PFSK-1 (cell line): ENCODE measurements at regions not wholly inside any gene's neighbourhood (a gene's known extent, or its start where the extent isn't known, plus 50 kb on each side); places are given as distances from the start of the nearest gene placed in this dataset.

Experiments used
- FOXP2 ChIP-seq: optimal IDR thresholded peaks from 2 replicates; pipeline ENCODE3; 2011; ENCODE audit warnings: borderline replicate concordance, control low read depth, inconsistent platforms; ENCODE audit not compliant: insufficient read depth; ENCODE audit errors: extremely low read length, extremely low read depth
- POLR2AphosphoS5 ChIP-seq: IDR thresholded peaks from 2 replicates; pipeline ENCODE4 v1.6.1; 2012; ENCODE audit warnings: low read depth, mild to moderate bottlenecking, control low read depth, low read length, moderate library complexity
- REST ChIP-seq, 2 experiments: IDR thresholded peaks; 2 replicates each; pipeline versions ENCODE4 v1.6.1 to v1.8.0; 2011 to 2012; ENCODE audit warnings: low read depth in 2 of 2, low read length in 2 of 2, control low read depth in 1 of 2, inconsistent platforms in 1 of 2, mild to moderate bottlenecking in 1 of 2, moderate library complexity in 1 of 2; ENCODE audit not compliant: insufficient read depth in 1 of 2
- SIN3A ChIP-seq: IDR thresholded peaks from 2 replicates; pipeline ENCODE4 v1.6.1; 2012; ENCODE audit warnings: mild to moderate bottlenecking, low read length, moderate library complexity, borderline replicate concordance; ENCODE audit not compliant: insufficient read depth
- TAF1 ChIP-seq: IDR thresholded peaks from 2 replicates; pipeline ENCODE4 v1.6.1; 2012; ENCODE audit warnings: low read length, control low read depth, borderline replicate concordance; ENCODE audit not compliant: insufficient read depth

- TF ChIP-seq SIN3A = no peak
- TF ChIP-seq POLR2AphosphoS5 = no peak
Measured at GRCh38 chr5:25334350-25334749, 689.6 kb upstream of the CDH10 start.

- TF ChIP-seq FOXP2 = no peak
- no peak for TF ChIP-seq REST (IDR thresholded peaks at IDR 0.05; ENCODE audit: insufficient read depth in 1 of 2, low read depth in 2 of 2, low read length in 2 of 2)
- TF ChIP-seq TAF1 = no peak
Measured at GRCh38 chr5:25330721-25331120, 685.9 kb upstream of the CDH10 start.

- TF ChIP-seq FOXP2 = no peak
Measured at GRCh38 chr5:25327172-25327571, 682.4 kb upstream of the CDH10 start.

- TF ChIP-seq TAF1 (no peak), POLR2AphosphoS5 (no peak), REST (IDR thresholded peaks at IDR 0.05; ENCODE audit: insufficient read depth in 1 of 2, low read depth in 2 of 2, low read length in 2 of 2) (no peak), SIN3A (no peak), FOXP2 (no peak)
Measured at GRCh38 chr5:25301836-25302235, 657.1 kb upstream of the CDH10 start.

GRCh38 chr5:25295067-25295466 is 650.3 kb upstream of the CDH10 start:
- no peak for TF ChIP-seq TAF1
- TF ChIP-seq SIN3A = no peak
- TF ChIP-seq FOXP2 = no peak
- TF ChIP-seq REST (IDR thresholded peaks at IDR 0.05; ENCODE audit: insufficient read depth in 1 of 2, low read depth in 2 of 2, low read length in 2 of 2) = no peak
- no peak for TF ChIP-seq POLR2AphosphoS5

- TF ChIP-seq TAF1 = no peak
- TF ChIP-seq POLR2AphosphoS5 = no peak
- no peak for TF ChIP-seq SIN3A
- no peak for TF ChIP-seq REST (IDR thresholded peaks at IDR 0.05; ENCODE audit: insufficient read depth in 1 of 2, low read depth in 2 of 2, low read length in 2 of 2)
- TF ChIP-seq FOXP2 = no peak
Measured at GRCh38 chr5:25286319-25286718, 641.5 kb upstream of the CDH10 start.
